ENCODE measurements at regions not wholly inside any gene's neighbourhood (a gene's known extent, or its start where the extent isn't known, plus 50 kb on each side); places are given as distances from the start of the nearest gene placed in this dataset.
A peak's percentile ranks its signal among the peaks of the same experiment; 100 is the strongest.

GRCh38 chr3:187833799-187834578 lies 88.7 kb upstream of the BCL6 start:
- Histone ChIP-seq H3K79me2 (ENCODE audit: control insufficient read depth, insufficient read depth, low read length) (no peaks in the 10 kb centered on the region), H3K9me3 (replicated peaks; ENCODE audit: control insufficient read depth, insufficient read depth, low read length) (no peaks in the 10 kb centered on the region; the same call in 2 of the 3 replicates), H3K4me3 (no peak overlapping the region), H2AFZ (ENCODE audit: control insufficient read depth, low read depth, low read length) (no peak overlapping the region), H3K4me1 (ENCODE audit: control insufficient read depth, insufficient read depth, low read length) (no peaks in the 10 kb centered on the region), H3K9ac (ENCODE audit: control insufficient read depth, insufficient read depth, low read length) (no peak overlapping the region), H3K4me2 (ENCODE audit: control insufficient read depth, insufficient read depth) (no peak overlapping the region), H3K27me3 (replicated peaks in 1 of 2; ENCODE audit: control insufficient read depth in 2 of 2, insufficient read depth in 2 of 2, low read length in 1 of 2) (0 out of 4 replicates have a peak, but pooled peaks cover 0 to 4% of the 10 kb centered on the region in 2 experiments), H3K36me3 (ENCODE audit: control insufficient read depth in 2 of 2, insufficient read depth in 2 of 2, low read length in 1 of 2) (no peaks in the 10 kb centered on the region), H3K27ac (ENCODE audit: control insufficient read depth, insufficient read depth) (no peak overlapping the region), H4K20me1 (ENCODE audit: control insufficient read depth, insufficient read depth) (no peaks in the 10 kb centered on the region)
- ChIA-PET CTCF (interaction anchor here (6.7 kb wide), 1 partner anchor 86 kb away, joined by 37 read pairs; no protein-coding TSS in a partner anchor), RAD21 (ENCODE audit: unreplicated experiment) (interaction anchor here (1.0 kb wide), 1 partner anchor 37 kb away, joined by 3 read pairs; no protein-coding TSS in a partner anchor), SMC1A (ENCODE audit: uncharacterized antibody, unreplicated experiment) (no interaction called here), POLR2A (no interaction called here)
- intact Hi-C loops (cut with micrococcal nuclease; ENCODE audit: unreplicated experiment), result loop anchor here (5.0 kb wide), 1 partner anchor 62 kb away; no protein-coding TSS in a partner anchor
- BruUV-seq (replicated peaks), result no TSS peak
- no peak for DNase-seq (ENCODE audit: low read depth, low spot score)
- in situ Hi-C loops (cut with MboI), result no loop called here
- ATAC-seq, result peak; percentile 20
- TF ChIP-seq E2F8 (IDR thresholded peaks at IDR 0.05; ENCODE audit: low read depth, partially characterized antibody), result no peak
- TF ChIP-seq EED (IDR thresholded peaks at IDR 0.05; ENCODE audit: low read depth), result 0 out of 2 replicates have a peak, but pooled peaks have one; percentile 14
- 0 out of 2 replicates have a peak, but pooled peaks have one; percentile 28 for TF ChIP-seq DPF2 (IDR thresholded peaks at IDR 0.05)
- TF ChIP-seq NFIC (IDR thresholded peaks at IDR 0.05; ENCODE audit: low read depth, low read length), result peak; percentile 41; the same call in 1 of the 2 replicates
- TF ChIP-seq JUNB (IDR thresholded peaks at IDR 0.05), result peak; percentile 14; the same call in 1 of the 2 replicates
- TF ChIP-seq CBX3 (IDR thresholded peaks at IDR 0.05; ENCODE audit: borderline replicate concordance, low read depth), result no peak
- no peak for TF ChIP-seq TARDBP (IDR thresholded peaks at IDR 0.05; ENCODE audit: borderline replicate concordance)
- TF ChIP-seq EP300 (IDR thresholded peaks at IDR 0.05; ENCODE audit: borderline replicate concordance in 1 of 2, control insufficient read depth in 1 of 2, low read depth in 2 of 2, low read length in 2 of 2), result no peak
- TF ChIP-seq ATF7 (IDR thresholded peaks at IDR 0.05; ENCODE audit: low read depth), result no peak
- no peak for TF ChIP-seq PAX8 (IDR thresholded peaks at IDR 0.05)
- TF ChIP-seq CTCF (IDR thresholded peaks at IDR 0.05 in 2 of 3, conservative IDR thresholded peaks at IDR 0.05 in 1 of 3; ENCODE audit: control insufficient read depth in 2 of 3, extremely low read depth in 1 of 3, insufficient read depth in 1 of 3, low read depth in 3 of 3, low read length in 3 of 3), result no peak
- no peak for TF ChIP-seq WRNIP1 (IDR thresholded peaks at IDR 0.05; ENCODE audit: borderline replicate concordance, low read depth, low read length)
- 26% methylated on average over 9 of the region's 9 CpGs for whole genome bisulfite sequencing (ENCODE audit: insufficient coverage, insufficient replicate concordance, low lambda C conversion rate, missing lambda C conversion rate)
- FAIRE-seq, result no peak
